Nephron (organoid): ENCODE measurements at regions not wholly inside any gene's neighbourhood (a gene's known extent, or its start where the extent isn't known, plus 50 kb on each side); places are given as distances from the start of the nearest gene placed in this dataset.

ENCODE experiments used
- H3K27ac Mint-ChIP-seq, 3 experiments: 2 replicates each; pipeline ENCODE4 v1.8.0; 2020; ENCODE audit warnings: mixed read lengths in 3 of 3, mild to moderate bottlenecking in 2 of 3, moderate library complexity in 1 of 3
- H3K27me3 Mint-ChIP-seq: 2 replicates; pipeline ENCODE4 v1.8.0; 2021; ENCODE audit warnings: low read depth, mild to moderate bottlenecking, moderate library complexity, mixed read lengths
- H3K36me3 Mint-ChIP-seq: 2 replicates; pipeline ENCODE4 v1.8.0; 2020; ENCODE audit warnings: low read depth, mixed read lengths
- H3K4me1 Mint-ChIP-seq: 2 replicates; pipeline ENCODE4 v1.8.0; 2020; ENCODE audit warnings: mixed read lengths
- H3K4me3 Mint-ChIP-seq, 3 experiments: 2 replicates each; pipeline ENCODE4 v1.8.0; 2020; ENCODE audit warnings: mild to moderate bottlenecking in 3 of 3, mixed read lengths in 3 of 3, moderate library complexity in 2 of 3
- H3K9me3 Mint-ChIP-seq: 2 replicates; pipeline ENCODE4 v1.8.0; 2020; ENCODE audit warnings: mixed read lengths
- TF ChIP-seq, protein P1 (sequence below), 3 experiments: fragments of 200-600 bp; sonication (generic); IDR thresholded peaks; one replicate each; pipeline ENCODE4 v1.5.0; 2021; ENCODE audit warnings: antibody characterized with exemption in 3 of 3; ENCODE audit not compliant: unreplicated experiment in 3 of 3

DNA sequence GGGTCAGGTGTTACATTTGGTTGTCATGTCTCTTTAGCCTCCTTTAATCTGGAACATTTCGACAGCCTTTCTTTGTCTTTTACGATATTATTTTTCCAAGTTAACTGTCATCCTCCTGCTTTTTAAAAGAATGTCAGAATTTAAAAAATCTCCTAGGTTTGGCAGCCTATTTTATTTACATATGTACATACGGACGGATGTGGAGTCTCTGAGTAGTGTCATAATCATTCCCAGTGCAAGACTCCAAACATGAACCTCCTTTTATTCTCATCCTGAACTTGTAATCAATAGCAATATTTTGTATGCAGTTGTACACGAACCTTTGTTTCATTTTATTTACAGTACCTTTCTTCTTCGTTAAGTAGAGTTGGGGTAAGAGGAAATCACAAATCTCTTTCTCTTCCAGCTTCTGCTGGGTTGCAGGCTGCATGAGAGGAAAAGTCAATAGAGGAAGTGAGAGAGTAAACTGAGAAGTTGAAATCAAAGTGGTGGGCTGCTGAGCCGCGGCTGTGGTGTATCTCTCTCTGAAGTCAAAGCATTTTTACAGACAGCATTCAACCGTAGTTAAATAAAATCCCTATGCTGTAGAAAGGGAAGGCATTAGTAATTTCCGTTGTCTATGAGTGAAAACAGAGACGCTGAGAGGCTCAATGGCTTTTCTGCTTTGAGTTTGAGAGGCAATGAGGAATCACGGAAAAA is 53.9 kb upstream of the RPS6KA3 start:
- TF ChIP-seq, protein P1, sequence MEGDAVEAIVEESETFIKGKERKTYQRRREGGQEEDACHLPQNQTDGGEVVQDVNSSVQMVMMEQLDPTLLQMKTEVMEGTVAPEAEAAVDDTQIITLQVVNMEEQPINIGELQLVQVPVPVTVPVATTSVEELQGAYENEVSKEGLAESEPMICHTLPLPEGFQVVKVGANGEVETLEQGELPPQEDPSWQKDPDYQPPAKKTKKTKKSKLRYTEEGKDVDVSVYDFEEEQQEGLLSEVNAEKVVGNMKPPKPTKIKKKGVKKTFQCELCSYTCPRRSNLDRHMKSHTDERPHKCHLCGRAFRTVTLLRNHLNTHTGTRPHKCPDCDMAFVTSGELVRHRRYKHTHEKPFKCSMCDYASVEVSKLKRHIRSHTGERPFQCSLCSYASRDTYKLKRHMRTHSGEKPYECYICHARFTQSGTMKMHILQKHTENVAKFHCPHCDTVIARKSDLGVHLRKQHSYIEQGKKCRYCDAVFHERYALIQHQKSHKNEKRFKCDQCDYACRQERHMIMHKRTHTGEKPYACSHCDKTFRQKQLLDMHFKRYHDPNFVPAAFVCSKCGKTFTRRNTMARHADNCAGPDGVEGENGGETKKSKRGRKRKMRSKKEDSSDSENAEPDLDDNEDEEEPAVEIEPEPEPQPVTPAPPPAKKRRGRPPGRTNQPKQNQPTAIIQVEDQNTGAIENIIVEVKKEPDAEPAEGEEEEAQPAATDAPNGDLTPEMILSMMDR (IDR thresholded peaks at IDR 0.05; ENCODE audit: unreplicated experiment in 3 of 3): no peak
- Mint-ChIP-seq H3K27me3 (no peaks in the 10 kb centered on the region), H3K27ac (no peak overlapping the region)

DNA sequence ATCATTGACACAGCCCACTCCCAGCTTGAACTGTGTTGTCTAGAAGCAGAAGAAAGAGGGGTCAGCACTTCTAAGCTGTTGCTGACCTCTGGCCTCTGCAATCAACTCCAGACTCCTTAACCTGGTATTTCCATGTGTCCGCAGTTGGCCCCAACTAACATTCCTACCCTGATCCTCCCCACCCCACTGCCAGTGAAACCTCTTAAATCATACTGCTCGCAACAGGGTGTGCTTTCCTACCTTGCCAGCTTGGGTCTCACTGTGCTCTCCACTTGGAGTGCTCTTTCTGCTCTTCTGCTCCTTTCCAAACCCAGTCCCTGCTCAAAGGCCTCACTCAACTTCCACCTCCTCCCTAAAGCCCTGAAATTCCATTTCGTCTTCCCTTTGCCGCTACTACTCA is 52.3 kb upstream of the RPS6KA3 start:
- H3K4me1 Mint-ChIP-seq: no peaks in the 10 kb centered on the region
- TF ChIP-seq, protein P1 (IDR thresholded peaks at IDR 0.05; ENCODE audit: unreplicated experiment in 3 of 3): no peak
- no peaks in the 10 kb centered on the region for H3K36me3 Mint-ChIP-seq
- no peaks in the 10 kb centered on the region for H3K9me3 Mint-ChIP-seq
- H3K4me3 Mint-ChIP-seq: no peak overlapping the region
- no peaks in the 10 kb centered on the region for H3K27me3 Mint-ChIP-seq
- no peak overlapping the region for H3K27ac Mint-ChIP-seq

More for the DNA sequence above, 53.9 kb upstream of the RPS6KA3 start:
- Mint-ChIP-seq H3K36me3 (no peaks in the 10 kb centered on the region), H3K4me1 (no peaks in the 10 kb centered on the region), H3K9me3 (no peaks in the 10 kb centered on the region), H3K4me3 (no peak overlapping the region)

DNA sequence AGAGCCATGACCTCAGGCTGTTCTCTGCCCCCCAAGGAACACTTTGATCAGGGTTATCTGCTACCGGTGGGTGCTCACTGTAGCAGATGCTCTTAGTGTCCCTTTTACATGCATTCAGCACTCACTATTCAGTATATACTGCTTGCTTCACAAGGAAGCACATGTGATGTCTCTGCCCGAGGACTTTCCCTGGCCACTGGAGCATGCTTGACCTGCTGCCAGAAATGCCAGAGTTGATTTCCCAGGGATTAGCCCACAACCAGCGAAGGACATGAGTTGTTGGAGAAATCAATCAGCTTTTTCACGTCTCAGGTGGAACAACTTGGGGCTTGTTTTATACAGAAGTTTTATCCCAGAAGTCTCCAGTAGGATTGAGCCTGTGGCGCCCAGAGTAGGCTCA is 51.2 kb upstream of the RPS6KA3 start:
- Mint-ChIP-seq H3K27me3 (no peaks in the 10 kb centered on the region), H3K36me3 (no peaks in the 10 kb centered on the region), H3K9me3 (no peaks in the 10 kb centered on the region), H3K27ac (no peak overlapping the region), H3K4me3 (no peak overlapping the region), H3K4me1 (no peaks in the 10 kb centered on the region)
- TF ChIP-seq, protein P1 (IDR thresholded peaks at IDR 0.05; ENCODE audit: unreplicated experiment in 3 of 3): no peak
